ENCODE measurements at regions not wholly inside any gene's neighbourhood (a gene's known extent, or its start where the extent isn't known, plus 50 kb on each side); places are given as distances from the start of the nearest gene placed in this dataset.
"Not testable (repeated sequence)": the region's sequence is repeated elsewhere in the genome, so short reads cannot be mapped to it uniquely, and the experiment has no call there.

- no peaks in the 10 kb centered on the region for H3K27me3 ChIP-seq (ENCODE audit: control insufficient read depth, insufficient read depth, low read length)
- peaks cover 0 to 4% (median 0%) of the 10 kb centered on the region in 3 donors for H3K4me1 ChIP-seq (ENCODE audit: control insufficient read depth in 2 of 3, insufficient read depth in 2 of 3, low read depth in 1 of 3, low read length in 3 of 3)
- H3K9me3 ChIP-seq (ENCODE audit: control insufficient read depth in 2 of 3, insufficient read depth in 1 of 3, low read length in 3 of 3) = peaks cover 0 to 2% (median 0%) of the 10 kb centered on the region in 3 donors
- H3K36me3 ChIP-seq (ENCODE audit: control insufficient read depth in 2 of 3, insufficient read depth in 3 of 3, low read length in 3 of 3) = no peaks in the 10 kb centered on the region
- FAIRE-seq = no peak
- no peak overlapping the region for H3K9ac ChIP-seq (ENCODE audit: low read length in 3 of 3)
- intact Hi-C loops (cut with DNase I) = no loop called here
- TF ChIP-seq CTCF (IDR thresholded peaks at IDR 0.05; ENCODE audit: borderline replicate concordance, extremely low read depth, insufficient read depth) = no peak
- DNase-seq = no peak
- H3K4me3 ChIP-seq (ENCODE audit: low read length in 3 of 3) = no peak overlapping the region
- no peak overlapping the region for H3K27ac ChIP-seq (ENCODE audit: low read depth in 2 of 2, low read length in 2 of 2)
Observed at GRCh38 chr7:156376317-156376716, 264.3 kb upstream of the RNF32 start.

DNA sequence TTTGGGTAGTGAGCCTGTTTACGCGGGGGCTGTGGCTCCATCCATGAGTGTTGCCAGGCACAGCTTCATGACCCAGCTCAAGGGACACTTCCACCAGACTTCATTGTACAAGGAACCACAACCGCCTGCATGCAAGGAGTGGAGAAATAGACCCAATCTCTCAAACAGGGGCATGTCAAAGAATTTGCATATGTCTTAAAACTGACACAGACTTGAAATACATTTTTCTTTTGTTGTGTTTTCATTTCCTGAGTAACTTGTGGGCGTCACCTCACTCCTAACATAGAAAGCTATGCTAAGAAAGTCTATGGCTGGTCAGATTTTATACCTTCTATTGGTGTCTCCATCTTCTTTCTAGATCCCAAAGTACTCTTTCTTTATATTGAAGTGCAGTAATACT, 266.2 kb upstream of the RNF32 start:
- DNase-seq (no peak), FAIRE-seq (no peak)
- H3K9me3 ChIP-seq (ENCODE audit: control insufficient read depth in 2 of 3, insufficient read depth in 1 of 3, low read length in 3 of 3) = peaks cover 0 to 6% (median 0%) of the 10 kb centered on the region in 3 donors
- no peak overlapping the region for H3K27ac ChIP-seq (ENCODE audit: low read depth in 2 of 2, low read length in 2 of 2)
- H3K27me3 ChIP-seq (ENCODE audit: control insufficient read depth, insufficient read depth, low read length) = no peaks in the 10 kb centered on the region
- TF ChIP-seq CTCF (IDR thresholded peaks at IDR 0.05; ENCODE audit: borderline replicate concordance, extremely low read depth, insufficient read depth) = no peak
- no peaks in the 10 kb centered on the region for H3K36me3 ChIP-seq (ENCODE audit: control insufficient read depth in 2 of 3, insufficient read depth in 3 of 3, low read length in 3 of 3)
- no peak overlapping the region for H3K4me3 ChIP-seq (ENCODE audit: low read length in 3 of 3)
- intact Hi-C loops (cut with DNase I) = no loop called here
- no peak overlapping the region for H3K9ac ChIP-seq (ENCODE audit: low read length in 3 of 3)
- peaks cover 0 to 2% (median 0%) of the 10 kb centered on the region in 3 donors for H3K4me1 ChIP-seq (ENCODE audit: control insufficient read depth in 2 of 3, insufficient read depth in 2 of 3, low read depth in 1 of 3, low read length in 3 of 3)

DNA sequence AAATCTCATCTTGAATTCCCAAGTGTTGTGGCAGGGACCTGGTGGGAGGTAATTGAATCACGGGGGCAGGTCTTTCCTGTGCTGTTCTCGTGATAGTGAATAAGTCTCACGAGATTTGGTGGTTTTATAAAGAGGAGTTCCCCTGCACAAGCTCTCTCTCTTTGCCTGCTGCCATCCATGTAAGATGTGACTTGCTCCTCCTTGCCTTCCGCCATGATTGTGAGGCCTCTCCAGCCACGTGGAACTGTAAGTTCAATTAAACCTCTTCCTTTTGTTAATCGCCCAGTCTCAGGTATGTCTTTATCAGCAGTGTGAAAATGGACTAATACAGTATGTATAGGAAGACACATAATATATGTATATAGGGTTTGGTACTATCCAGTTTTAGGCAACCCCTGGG, 270.6 kb upstream of the RNF32 start:
- H3K36me3 ChIP-seq (ENCODE audit: control insufficient read depth in 2 of 3, insufficient read depth in 3 of 3, low read length in 3 of 3); DNase-seq; H3K4me1 ChIP-seq (ENCODE audit: control insufficient read depth in 2 of 3, insufficient read depth in 2 of 3, low read depth in 1 of 3, low read length in 3 of 3); H3K9ac ChIP-seq (ENCODE audit: low read length in 3 of 3); intact Hi-C loops (cut with DNase I); H3K4me3 ChIP-seq (ENCODE audit: low read length in 3 of 3); H3K9me3 ChIP-seq (ENCODE audit: control insufficient read depth in 2 of 3, insufficient read depth in 1 of 3, low read length in 3 of 3); H3K27me3 ChIP-seq (ENCODE audit: control insufficient read depth, insufficient read depth, low read length); H3K27ac ChIP-seq (ENCODE audit: low read depth in 2 of 2, low read length in 2 of 2); FAIRE-seq: not testable (repeated sequence)

DNA sequence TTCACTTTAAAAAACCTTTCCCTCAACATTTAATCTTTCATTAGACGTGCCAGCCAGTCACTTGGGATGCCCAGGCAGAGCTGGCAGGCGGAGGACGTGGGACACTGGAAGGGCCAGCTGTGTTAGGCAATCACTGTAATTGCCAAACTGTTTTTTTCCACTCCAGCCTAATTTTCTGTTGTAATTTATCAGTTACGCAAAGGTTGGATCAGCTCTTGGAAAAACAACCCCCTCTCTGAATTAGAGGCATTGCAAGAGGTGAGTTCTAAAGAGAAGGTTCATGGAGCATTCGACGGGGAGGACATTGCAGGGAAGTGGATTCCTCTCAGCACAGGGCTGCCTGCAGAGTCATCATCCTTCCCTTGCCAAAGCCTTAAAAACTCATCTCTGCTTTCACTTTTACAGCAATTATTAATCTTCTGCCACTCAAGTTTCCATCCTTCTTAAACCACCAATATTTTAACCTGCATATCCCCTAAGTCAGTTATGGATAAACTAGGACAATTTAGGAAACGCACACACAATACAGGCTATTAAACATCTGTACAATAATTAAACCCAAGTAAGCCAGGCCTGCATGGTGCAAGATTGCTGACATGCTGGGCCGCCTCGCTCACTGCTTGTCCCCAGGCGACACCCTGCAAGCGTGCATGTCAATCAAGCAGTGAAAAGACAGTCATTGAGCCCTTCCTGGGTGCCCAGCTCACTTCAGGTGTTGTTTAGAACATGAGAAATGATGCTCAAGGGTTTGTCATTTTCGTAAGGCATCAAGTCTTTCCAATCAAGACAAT, 272.3 kb upstream of the RNF32 start:
- intact Hi-C loops (cut with DNase I) = no loop called here
- TF ChIP-seq CTCF (IDR thresholded peaks at IDR 0.05; ENCODE audit: borderline replicate concordance, extremely low read depth, insufficient read depth) = no peak

More for the DNA sequence above, 272.3 kb upstream of the RNF32 start:
- Histone ChIP-seq H3K9me3 (ENCODE audit: control insufficient read depth in 2 of 3, insufficient read depth in 1 of 3, low read length in 3 of 3) (peaks cover 0 to 6% (median 0%) of the 10 kb centered on the region in 3 donors), H3K4me3 (ENCODE audit: low read length in 3 of 3) (no peak overlapping the region), H3K27me3 (ENCODE audit: control insufficient read depth, insufficient read depth, low read length) (no peaks in the 10 kb centered on the region), H3K9ac (ENCODE audit: low read length in 3 of 3) (no peak overlapping the region), H3K27ac (ENCODE audit: low read depth in 2 of 2, low read length in 2 of 2) (no peak overlapping the region), H3K4me1 (ENCODE audit: control insufficient read depth in 2 of 3, insufficient read depth in 2 of 3, low read depth in 1 of 3, low read length in 3 of 3) (no peaks in the 10 kb centered on the region), H3K36me3 (ENCODE audit: control insufficient read depth in 2 of 3, insufficient read depth in 3 of 3, low read length in 3 of 3) (no peaks in the 10 kb centered on the region)
- DNase-seq (no peak), FAIRE-seq (no peak)

All from kidney (tissue), 13 donors.